ENCODE measurements at regions not wholly inside any gene's neighbourhood (a gene's known extent, or its start where the extent isn't known, plus 50 kb on each side); places are given as distances from the start of the nearest gene placed in this dataset.

DNA sequence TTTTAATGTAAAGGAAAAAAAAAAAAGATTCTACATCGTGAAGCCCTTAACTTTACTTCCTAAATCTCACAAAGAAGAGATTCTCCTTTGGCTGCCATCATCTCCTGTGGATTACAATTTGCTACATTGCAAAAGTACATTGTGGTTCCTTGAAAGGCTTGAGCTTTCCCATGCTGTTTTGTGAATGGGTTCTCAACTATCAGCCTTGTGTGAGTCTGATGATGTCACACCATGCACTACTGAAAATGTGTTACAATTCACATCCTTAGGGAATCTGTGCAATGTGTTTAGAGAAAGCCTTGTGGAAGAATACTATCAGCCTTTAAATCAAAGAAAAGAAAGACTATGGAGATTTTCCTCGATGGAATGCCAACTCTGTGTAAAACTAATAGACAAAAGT lies 510.0 kb upstream of the ALCAM start:
- no peak for DNase-seq (ENCODE audit: low spot score)

DNA sequence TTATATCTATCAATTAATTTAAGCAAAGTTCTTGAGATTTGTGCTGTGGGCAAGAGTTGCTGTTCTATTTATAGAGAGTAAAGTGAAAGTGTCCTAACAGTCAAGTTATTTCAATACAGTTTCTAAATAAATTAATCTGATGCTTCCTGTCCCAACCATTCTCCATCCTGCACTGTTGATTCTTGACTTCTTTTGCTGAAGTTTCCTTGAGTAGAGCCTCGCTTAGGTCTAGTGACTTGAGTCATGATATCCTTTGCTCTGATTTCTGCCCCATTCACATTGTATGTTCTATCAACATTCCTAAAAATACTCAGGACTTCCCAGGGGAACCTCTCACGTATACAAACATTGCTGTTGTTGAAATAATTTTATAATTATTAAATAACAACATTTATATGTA lies 498.4 kb upstream of the ALCAM start:
- no peak for DNase-seq (ENCODE audit: low spot score)

DNA sequence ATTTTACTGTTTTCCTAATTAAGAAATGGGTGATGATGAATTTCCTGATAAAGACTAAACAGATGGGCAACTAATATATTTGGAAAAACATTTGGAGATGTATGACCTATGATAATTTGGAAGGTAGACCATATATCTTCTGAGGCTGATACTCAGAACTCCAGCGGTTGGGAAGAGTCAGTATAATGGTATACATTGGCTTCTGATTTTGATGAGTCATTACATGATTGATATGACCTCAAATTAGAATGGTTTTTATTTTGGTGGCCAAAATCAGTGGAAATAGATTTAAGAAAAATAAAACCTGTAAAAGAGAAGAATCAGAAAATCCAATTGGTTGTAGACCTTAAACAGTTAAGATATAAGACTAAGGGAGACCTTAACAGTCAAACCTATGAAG lies 496.4 kb upstream of the ALCAM start:
- DNase-seq (ENCODE audit: low spot score), result no peak

DNA sequence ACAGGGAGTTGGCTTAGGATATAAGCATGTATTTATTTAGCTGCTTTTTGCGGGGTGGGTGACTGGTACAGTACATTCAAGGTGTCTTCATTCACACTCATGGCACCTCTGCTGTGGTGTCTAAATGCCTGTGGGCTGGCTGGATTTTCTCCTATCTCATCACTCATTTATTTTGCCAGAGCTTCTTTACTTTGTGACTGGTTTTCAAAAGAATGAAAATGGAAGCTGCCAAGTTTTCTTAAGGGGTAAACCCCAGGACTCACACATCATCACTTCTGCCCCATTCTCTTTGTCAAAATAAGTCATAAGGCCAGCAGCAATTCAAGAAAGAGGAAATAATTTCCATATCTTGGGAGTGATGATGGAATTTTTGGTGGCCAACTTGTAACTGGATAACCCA lies 493.4 kb upstream of the ALCAM start:
- no peak for DNase-seq (ENCODE audit: low spot score)

DNA sequence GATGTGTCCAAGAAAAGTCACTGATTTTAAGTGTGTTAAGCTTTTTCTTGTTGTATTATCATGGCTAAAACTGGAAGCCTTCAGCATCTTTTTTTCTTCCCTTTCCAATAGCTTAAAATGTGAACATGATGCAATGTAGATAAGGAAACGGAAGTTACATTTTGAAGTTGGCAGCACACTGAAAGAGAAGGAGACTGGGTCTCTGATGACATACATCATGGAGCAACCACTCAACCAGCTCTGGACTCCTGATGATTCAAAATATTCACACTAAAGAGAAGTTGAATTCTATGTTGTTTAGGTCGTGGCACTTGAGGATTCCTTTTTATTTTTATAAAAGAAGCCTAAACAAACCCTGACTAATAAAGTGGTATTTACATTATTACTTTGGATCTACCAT lies 488.3 kb upstream of the ALCAM start:
- DNase-seq (ENCODE audit: low spot score), result no peak

DNA sequence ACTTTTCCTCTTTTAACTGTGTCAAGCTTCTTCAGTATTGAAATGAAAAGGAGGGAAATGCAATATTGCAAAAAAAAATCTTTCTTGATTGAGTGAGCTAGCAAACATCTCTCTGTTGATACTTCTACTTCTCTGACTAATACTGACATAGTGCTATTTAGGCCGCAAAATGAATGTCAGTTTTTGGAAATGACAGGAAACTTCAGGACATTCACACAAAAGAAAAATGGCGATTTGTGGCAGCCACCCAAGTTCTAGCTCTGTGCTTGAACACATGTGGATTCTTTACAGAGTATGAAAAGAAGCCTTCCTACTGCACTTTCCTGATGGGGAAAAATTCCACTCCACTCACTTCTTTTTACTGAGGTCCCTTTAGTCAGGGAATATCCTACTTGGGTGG lies 486.8 kb upstream of the ALCAM start:
- DNase-seq (ENCODE audit: low spot score), result no peak

DNA sequence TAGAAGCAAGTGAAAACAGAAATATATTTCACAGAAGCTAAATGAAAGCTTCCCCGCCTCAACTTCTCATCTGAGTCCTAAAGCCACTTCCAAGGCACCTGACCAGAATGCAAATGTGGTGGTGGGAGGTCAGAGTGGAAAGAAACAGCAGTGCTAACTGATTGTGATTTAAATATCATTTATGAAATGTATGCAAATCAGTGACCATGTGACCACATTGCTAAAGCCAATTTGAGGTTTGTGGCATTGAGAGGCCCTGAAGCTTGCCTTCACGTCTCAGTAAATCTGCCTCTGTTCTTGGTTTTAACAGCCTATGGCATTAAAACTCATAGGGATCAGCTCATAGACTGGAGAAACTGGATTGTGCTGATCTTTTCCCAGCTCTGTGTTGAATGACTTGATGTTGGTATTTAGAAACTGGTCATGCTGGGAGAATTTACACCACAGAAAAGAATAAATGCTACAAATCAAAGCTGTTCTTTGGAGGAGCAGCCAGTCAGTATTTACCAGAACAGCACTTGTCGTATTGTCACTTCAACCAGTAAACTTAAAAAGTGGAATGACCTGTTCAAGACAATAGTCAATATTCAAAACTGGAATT lies 481.4 kb upstream of the ALCAM start:
- DNase-seq (ENCODE audit: low spot score), result no peak

DNA sequence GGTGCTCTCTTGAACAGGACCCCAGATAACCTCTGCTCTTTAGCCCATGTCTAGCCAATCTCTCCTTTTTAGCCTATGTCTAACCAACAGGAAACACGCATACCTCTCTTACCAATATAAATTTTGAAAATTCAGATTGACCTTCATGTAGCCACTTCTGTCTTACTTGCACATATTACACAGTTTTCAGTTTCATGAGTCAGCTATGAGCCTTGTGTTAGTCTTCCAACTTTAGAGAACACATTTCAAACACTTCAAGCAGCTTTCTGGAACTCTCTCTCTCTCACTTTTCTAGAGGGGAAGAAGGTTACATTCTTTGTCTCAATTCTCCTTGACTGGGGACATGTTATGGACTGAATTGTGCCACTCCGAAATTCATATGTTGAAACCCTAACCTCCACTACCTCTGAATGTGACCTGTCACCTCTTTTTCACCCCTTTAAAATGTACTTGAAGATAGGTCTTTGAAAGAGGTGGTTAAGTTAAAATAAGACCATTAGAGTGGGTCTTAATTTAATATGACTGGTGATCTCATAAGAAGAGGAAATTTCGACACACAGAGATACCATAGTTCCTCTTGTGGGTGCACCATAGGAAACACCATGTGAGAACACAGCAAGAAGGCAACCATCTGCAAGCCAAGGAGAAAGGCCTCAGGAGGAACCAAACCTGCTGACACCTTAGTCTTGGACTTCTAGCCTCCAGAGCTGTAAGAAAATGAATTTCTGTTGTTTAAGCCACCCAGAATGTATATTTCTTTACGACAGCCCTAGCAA lies 480.3 kb upstream of the ALCAM start:
- no peak for DNase-seq (ENCODE audit: low spot score)

DNA sequence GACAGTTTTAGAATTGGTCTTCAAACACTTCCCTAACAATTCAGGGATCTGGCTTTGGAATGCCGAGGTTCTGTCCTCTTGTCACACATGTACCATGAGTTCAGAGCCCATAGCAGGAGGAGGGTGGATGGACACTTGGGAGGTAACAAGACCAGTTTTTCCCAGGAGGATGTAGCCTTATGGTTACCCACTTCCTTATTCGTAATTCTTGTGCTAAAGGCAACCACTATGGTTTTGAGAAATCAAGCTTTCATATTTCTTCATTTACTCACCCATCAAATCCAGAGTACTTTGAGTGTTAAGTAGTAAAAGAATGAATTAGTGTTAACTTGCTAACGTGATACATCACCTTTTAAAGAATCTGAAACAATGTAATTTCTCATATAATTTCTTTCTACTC lies 479.6 kb upstream of the ALCAM start:
- no peak for DNase-seq (ENCODE audit: low spot score)

DNA sequence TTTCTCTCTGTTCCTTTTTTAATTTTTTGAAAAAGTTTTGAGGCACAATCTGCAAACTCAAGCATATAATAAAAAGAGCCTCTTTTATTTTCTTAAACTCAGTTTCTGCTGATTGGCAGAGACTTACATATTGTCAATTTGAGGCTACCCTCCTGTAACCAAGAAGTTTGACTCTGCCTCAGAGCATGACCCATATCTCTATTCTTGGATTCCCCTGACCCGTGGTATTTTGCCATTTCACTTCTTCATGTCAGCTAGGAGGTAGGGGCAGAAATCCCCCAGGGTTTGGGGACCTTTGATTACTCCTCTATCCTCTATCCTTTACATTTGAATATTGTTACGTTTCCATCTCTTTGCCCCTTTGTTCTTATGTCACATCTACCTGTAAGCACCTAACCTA lies 479.1 kb upstream of the ALCAM start:
- no peak for DNase-seq (ENCODE audit: low spot score)

DNA sequence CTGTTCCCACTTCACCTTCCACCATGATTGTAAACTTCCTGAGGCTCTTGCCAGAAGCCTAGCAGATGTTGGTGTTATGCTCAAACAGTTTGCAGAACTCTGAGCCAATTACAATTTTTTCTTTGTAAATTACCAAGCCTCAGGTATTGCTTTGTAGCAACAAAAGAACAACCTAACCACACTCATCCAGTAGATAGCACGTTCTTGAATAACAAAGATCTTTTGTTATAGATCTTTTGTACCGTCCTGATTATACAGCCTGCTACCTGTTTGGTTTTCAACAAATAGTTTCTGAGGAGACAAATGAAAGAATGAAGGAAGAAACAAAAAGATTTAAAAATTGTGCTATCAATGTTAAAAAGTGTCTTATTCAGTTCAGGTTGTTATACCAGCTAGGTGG lies 474.7 kb upstream of the ALCAM start:
- DNase-seq (ENCODE audit: low spot score), result no peak

DNA sequence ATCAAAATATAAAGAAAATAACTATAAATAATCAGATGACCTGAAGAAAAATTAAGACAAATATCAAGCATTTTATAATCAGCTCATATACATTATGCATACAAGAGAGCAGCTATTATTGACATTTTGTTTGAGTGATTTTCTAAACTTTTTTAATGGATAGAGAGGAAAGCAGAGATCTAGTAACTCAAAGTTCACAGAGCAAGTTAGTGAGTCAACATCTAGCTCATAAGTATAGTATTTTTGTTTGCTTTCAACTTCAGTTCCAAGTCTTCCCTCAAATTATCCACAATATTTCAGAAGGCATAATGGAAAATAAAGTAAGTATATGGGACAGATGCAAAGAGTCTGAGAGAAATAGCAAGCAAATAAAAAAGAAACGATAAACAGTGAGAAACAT lies 470.1 kb upstream of the ALCAM start:
- DNase-seq (ENCODE audit: low spot score), result no peak

DNA sequence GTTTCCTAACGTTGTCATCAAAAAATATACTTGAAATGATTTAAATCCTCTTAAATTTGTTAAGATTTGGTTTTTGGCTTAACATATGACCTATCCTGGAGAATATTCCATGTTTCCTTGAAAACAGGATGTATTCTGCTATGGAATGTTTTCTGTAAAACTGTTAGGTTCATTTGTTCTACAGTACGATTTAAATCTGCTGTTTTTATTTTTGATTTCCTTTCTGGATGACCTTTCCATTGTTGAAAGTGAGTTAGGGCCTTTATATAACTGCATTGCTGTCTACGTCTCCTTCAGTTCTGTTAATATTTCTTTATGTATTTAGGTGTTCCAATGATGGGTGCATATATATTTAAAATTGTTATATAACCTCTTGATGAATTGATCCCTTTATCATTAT lies 465.3 kb upstream of the ALCAM start:
- no peak for DNase-seq (ENCODE audit: low spot score)

DNA sequence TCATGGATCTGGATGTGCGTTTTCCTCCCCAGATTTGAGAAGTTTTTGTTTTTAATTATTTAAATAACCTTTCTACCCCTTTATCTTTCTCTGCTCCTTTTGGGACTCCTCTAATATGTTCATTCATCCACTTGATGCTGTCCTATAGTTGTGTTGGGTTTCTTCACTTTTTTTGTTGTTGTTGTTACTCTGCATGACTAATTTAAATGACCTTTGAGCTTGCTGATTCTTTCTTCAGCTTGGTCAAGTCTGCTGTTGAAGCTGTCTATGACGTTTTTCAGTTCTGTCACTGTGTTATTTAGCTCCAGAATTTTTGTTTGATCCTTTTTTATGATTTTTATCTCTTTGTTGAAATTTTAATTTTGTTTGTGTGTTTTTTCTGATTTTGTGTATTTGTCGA lies 463.6 kb upstream of the ALCAM start:
- DNase-seq (ENCODE audit: low spot score), result no peak

DNA sequence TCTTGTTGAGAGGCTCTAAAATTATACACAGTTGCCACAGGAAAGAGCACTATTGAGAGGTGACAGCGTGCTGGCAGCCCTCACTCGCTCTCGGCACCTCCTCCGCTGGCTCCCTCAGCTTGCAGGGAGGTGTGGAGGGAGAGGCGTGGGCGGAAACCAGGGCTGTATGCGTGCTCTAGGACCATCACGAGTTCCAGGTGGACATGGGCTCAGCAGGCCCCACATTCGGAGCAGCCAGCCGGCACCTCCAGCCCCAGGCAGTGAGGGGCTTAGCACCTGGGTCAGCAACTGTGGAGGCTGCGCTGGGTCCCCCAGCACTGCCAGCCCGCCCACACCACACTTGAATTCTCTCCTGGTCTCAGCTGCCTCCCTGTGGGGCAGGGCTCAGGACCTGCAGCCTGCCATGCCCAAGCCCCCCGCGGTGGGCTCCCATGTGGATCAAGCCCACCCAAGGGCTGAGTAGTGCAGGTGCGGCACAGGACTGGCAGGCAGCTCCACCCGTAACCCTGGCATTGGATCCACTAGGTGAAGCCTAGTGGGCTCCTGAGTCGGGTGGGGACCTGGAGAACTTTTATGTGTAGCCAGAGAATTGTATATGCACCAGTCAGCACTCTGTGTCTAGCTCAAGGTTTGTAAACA lies 460.6 kb upstream of the ALCAM start:
- no peak for DNase-seq (ENCODE audit: low spot score)

DNA sequence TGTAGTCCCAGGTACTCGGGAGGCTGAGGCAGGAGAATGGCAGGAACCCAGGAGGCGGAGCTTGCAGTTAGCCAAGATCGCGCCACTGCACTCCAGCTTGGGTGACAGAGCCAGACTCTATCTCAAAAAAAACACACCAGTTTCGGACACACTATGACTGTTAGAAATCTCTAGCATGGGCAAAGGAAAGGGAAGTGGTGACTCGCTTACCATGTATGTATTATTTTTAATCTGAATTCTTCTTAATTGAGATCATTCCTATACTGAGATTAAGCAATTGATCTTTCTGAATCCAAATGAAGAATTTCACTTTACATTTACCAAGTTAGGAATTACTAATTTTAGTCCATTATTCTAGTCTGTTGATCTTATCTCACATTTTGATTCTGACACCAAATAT lies 459.2 kb upstream of the ALCAM start:
- peak; percentile 11 for DNase-seq (ENCODE audit: low spot score)

DNA sequence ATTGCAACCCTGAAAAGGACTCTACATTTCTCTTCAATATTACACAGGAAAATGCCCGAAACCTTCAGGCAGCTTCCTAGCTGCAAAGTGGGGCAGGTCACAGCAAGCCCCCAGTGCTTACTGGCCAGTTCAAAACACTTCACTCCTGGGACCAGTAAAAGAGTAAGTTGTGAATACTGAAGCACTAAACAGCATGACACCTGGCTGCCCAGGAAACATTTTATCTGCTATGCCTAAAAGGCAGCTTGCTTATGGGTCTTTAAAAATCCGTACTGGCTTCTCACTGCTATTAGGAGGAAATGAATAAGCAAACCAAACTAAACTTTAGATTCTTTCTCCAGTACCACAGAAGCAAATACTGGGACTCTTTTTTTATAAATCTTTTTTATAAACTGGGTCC lies 457.9 kb upstream of the ALCAM start:
- DNase-seq (ENCODE audit: low spot score), result no peak

DNA sequence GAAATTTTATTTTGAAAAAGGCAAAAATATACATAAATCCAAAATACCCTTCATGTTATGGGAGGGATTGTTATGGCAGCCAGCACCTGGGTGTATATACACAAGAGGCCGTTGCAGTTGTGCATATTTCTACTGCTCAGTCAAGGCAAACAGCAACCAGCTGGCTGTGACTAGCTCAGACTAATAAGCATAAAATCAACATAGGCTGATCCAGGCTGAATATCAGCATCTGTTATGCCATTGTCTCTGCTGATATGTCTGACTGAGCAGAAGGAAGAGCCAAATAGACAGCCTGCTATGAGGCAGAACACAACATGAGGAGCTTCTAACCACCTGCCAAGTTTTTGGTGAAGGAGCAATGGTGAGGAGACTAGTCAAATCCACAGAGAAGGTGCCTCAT lies 457.5 kb upstream of the ALCAM start:
- no peak for DNase-seq (ENCODE audit: low spot score)

DNA sequence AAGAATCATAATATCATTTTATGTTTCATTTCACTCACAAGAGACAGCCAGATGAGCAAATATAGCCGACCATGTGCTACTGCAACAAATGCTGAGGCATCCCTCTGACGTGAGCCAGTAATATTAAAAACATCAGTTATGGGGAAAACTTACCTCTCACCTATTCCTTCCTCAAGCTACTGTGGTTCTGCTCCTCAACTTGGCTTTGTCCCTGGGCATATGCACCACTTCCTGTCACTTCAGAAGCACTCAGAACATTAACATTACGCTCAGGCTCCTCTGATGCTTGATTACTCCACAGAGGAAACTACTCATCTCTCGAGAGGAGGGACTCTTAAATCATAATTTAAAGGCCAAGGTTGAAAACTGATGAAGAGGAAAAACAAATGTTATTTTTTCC lies 457.0 kb upstream of the ALCAM start:
- DNase-seq (ENCODE audit: low spot score), result no peak

DNA sequence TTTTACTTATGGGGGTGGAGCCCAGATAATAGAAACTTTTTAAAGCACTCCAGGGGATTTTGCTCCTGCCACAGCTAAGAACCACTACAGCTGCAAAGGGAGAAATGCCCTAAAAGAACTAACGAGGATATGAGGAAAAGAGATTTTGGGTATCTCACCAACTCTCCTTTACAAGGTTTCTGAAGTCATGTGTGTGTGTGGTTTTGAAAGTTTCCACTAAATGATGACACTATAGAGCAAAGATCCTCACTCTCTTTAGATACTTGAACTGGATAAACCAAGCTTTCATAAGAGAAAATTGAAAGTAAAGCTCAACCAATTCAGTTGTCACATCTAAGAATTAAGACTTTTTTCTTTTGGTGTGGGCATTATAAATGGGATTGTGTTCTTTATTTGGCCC lies 455.3 kb upstream of the ALCAM start:
- no peak for DNase-seq (ENCODE audit: low spot score)

DNA sequence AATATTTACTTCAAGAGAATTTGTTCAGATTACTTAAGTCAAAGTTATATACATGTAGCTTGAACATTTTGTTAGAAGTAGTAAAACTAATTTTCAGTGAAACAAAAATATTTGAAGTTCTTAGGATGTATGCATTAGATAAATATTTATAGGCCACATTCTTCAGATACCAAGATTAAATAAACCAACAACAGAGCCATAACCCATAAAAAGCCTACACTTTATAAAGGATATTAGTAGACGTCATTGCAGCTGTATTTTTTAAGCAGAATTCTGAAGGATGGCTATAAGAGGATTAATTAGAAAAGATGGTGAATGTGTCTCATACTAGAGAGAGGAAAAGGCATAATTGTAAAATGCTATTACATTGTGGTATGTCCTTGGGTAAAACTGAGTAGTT lies 449.7 kb upstream of the ALCAM start:
- no peak for DNase-seq (ENCODE audit: low spot score)

DNA sequence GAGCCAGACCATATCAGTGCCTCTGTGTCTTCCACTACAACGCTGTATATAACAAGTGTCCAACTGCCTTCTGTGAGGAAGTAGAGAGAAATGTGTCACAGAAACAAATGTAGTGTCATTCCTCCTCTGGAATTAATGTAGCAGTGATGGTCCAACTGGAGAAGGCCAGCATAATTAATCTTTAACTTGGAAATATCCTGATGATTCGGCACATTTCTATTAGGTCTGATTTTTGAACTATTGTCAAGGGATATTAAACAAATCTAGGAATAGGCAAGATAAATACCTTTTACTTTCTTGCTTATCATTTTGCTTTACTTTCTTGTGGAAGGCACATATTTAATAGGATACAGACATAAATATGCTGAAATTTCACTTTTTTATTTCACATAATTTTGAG lies 446.2 kb upstream of the ALCAM start:
- no peak for DNase-seq (ENCODE audit: low spot score)

DNA sequence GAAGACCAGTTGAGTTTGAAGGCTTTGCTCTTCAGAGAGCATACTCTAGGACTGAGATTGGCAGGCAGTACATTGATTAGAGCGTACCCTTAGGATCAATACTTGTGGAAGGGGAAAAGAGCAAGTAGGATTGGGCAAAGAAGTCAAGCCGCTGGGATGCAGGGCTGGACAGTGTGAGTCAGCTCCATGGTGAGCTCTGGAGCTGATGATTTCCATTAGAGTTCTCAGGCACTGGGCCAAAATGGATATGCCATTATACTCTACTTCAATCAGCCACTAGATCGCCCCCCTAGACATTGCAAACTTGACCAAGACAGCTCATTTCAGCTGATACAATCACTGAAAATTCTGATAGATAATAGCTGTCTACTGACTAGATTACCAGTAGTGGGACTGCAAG lies 432.7 kb upstream of the ALCAM start:
- no peak for DNase-seq (ENCODE audit: low spot score)

DNA sequence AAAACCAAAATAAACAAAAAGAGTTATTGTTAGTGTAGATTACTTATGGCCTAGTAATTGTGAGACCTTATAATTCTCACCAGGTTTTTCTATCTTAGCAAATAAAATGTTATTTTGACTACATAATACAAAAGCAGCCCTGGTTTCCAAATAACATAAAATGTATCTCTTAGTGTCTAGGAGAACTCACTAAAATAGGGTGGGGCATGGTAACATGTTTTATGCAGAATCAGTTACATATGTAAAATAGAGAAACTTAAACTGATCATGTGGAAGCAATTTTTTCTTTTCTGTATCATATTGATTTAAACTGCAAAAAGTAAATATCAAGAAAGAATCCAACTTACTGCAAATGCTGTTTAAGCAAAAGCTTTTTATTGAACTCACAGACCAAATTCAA lies 431.1 kb upstream of the ALCAM start:
- DNase-seq (ENCODE audit: low spot score), result no peak
